ENCODE measurements at regions not wholly inside any gene's neighbourhood (a gene's known extent, or its start where the extent isn't known, plus 50 kb on each side); places are given as distances from the start of the nearest gene placed in this dataset.

GRCh38 chr6:81669445-81669844, 83.0 kb downstream of the TENT5A start:
- H3K4me2 ChIP-seq: no peak overlapping the region
- no peaks in the 10 kb centered on the region for H3K9me3 ChIP-seq
- TF ChIP-seq USF1 (IDR thresholded peaks at IDR 0.05; ENCODE audit: borderline replicate concordance, low read depth) (no peak), MEF2A (IDR thresholded peaks at IDR 0.05; ENCODE audit: borderline replicate concordance, low read depth) (no peak), FOXM1 (IDR thresholded peaks at IDR 0.05; ENCODE audit: low read depth) (no peak), YY1 (IDR thresholded peaks at IDR 0.05; ENCODE audit: low read depth) (no peak), FOXJ3 (CRISPR knock-in tag; IDR thresholded peaks at IDR 0.05) (no peak), JUND (IDR thresholded peaks at IDR 0.05) (no peak), NRF1 (IDR thresholded peaks at IDR 0.05; ENCODE audit: low read depth, low read length) (no peak), TCF12 (IDR thresholded peaks at IDR 0.05) (no peak), MXI1 (IDR thresholded peaks at IDR 0.05; ENCODE audit: low read depth, low read length) (no peak), ELF1 (IDR thresholded peaks at IDR 0.05) (no peak), EZH2phosphoT487 (IDR thresholded peaks at IDR 0.05; ENCODE audit: borderline replicate concordance, low read depth) (no peak)
- no peak overlapping the region for H2AFZ ChIP-seq (ENCODE audit: low read depth)
- H3K36me3 ChIP-seq (replicated peaks in 1 of 2; ENCODE audit: control insufficient read depth in 1 of 2, insufficient read depth in 2 of 2, low read length in 1 of 2): no peaks in the 10 kb centered on the region
- H3K4me1 ChIP-seq (ENCODE audit: control insufficient read depth in 1 of 2, insufficient read depth in 2 of 2, low read depth in 1 of 2, low read length in 1 of 2): no peaks in the 10 kb centered on the region
- WGBS (ENCODE audit: low lambda C conversion rate): 89% methylated on average over 2 of the region's 2 CpGs
- no peak overlapping the region for H3K4me3 ChIP-seq (ENCODE audit: low read depth in 2 of 2, low read length in 1 of 2)
- no peaks in the 10 kb centered on the region for H4K20me1 ChIP-seq (ENCODE audit: insufficient read depth)
- no peaks in the 10 kb centered on the region for H3K27me3 ChIP-seq (ENCODE audit: insufficient read depth)
- no peaks in the 10 kb centered on the region for H3K9me2 ChIP-seq
- POLR2A ChIA-PET: no interaction called here
- H3K9ac ChIP-seq: no peak overlapping the region
- DNase-seq: no peak
- H3K79me2 ChIP-seq (ENCODE audit: insufficient read depth): no peaks in the 10 kb centered on the region
- no peaks in the 10 kb centered on the region for H3F3A ChIP-seq (replicated peaks; ENCODE audit: insufficient read depth)
- no peak overlapping the region for H3K27ac ChIP-seq (ENCODE audit: low read depth in 2 of 2, low read length in 1 of 2)
- CTCF ChIA-PET: no interaction called here

GRCh38 chr6:81668615-81669047, 83.8 kb downstream of the TENT5A start:
- TF ChIP-seq ELF1 (IDR thresholded peaks at IDR 0.05): no peak
- no peak overlapping the region for H3K27ac ChIP-seq (ENCODE audit: low read depth in 2 of 2, low read length in 1 of 2)
- no peaks in the 10 kb centered on the region for H3K36me3 ChIP-seq (replicated peaks in 1 of 2; ENCODE audit: control insufficient read depth in 1 of 2, insufficient read depth in 2 of 2, low read length in 1 of 2)
- DNase-seq: no peak
- H3K4me1 ChIP-seq (ENCODE audit: control insufficient read depth in 1 of 2, insufficient read depth in 2 of 2, low read depth in 1 of 2, low read length in 1 of 2): no peaks in the 10 kb centered on the region
- no peaks in the 10 kb centered on the region for H3K9me3 ChIP-seq
- no peak overlapping the region for H2AFZ ChIP-seq (ENCODE audit: low read depth)
- H3K4me2 ChIP-seq: no peak overlapping the region
- WGBS (ENCODE audit: low lambda C conversion rate): 85% methylated on average over 1 of the region's 1 CpG
- no peaks in the 10 kb centered on the region for H4K20me1 ChIP-seq (ENCODE audit: insufficient read depth)
- no peak overlapping the region for H3K4me3 ChIP-seq (ENCODE audit: low read depth in 2 of 2, low read length in 1 of 2)
- ChIA-PET POLR2A (no interaction called here), CTCF (interaction anchor here (1.7 kb wide), 1 partner anchor 16 kb away, joined by 4 read pairs; no protein-coding TSS in a partner anchor)
- no peak overlapping the region for H3K9ac ChIP-seq
- no peaks in the 10 kb centered on the region for H3K79me2 ChIP-seq (ENCODE audit: insufficient read depth)
- H3K9me2 ChIP-seq: no peaks in the 10 kb centered on the region
- H3F3A ChIP-seq (replicated peaks; ENCODE audit: insufficient read depth): no peaks in the 10 kb centered on the region
- no peaks in the 10 kb centered on the region for H3K27me3 ChIP-seq (ENCODE audit: insufficient read depth)

DNA sequence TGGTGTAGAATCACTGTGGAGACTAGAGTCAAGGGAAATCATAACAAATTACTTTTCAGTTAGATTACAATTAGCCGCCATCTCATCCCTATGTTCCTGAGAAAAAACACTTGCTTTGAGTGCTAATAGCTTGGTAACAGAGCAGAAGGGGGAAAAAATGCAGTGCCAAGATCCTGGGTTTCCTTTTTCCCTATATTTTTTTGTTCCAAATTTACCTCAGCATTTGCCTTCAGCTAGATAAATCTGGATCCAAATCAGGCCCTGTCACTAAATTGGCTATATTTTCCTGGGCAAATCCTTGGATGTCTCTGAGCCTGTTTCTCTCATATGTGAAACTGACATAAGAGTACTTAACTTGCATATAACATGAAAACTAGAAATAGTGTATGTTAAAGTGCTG, 86.0 kb downstream of the TENT5A start:
- no peak for DNase-seq
- ChIA-PET CTCF (no interaction called here), POLR2A (no interaction called here)
- Histone ChIP-seq H2AFZ (ENCODE audit: low read depth) (no peak overlapping the region), H3K9ac (no peak overlapping the region), H3K9me3 (no peaks in the 10 kb centered on the region), H4K20me1 (ENCODE audit: insufficient read depth) (no peaks in the 10 kb centered on the region), H3K9me2 (no peaks in the 10 kb centered on the region), H3K36me3 (replicated peaks in 1 of 2; ENCODE audit: control insufficient read depth in 1 of 2, insufficient read depth in 2 of 2, low read length in 1 of 2) (no peaks in the 10 kb centered on the region), H3K79me2 (ENCODE audit: insufficient read depth) (no peaks in the 10 kb centered on the region), H3K4me3 (ENCODE audit: low read depth in 2 of 2, low read length in 1 of 2) (no peak overlapping the region), H3K4me1 (ENCODE audit: control insufficient read depth in 1 of 2, insufficient read depth in 2 of 2, low read depth in 1 of 2, low read length in 1 of 2) (no peaks in the 10 kb centered on the region), H3K27ac (ENCODE audit: low read depth in 2 of 2, low read length in 1 of 2) (no peak overlapping the region), H3K27me3 (ENCODE audit: insufficient read depth) (no peaks in the 10 kb centered on the region), H3F3A (replicated peaks; ENCODE audit: insufficient read depth) (no peaks in the 10 kb centered on the region), H3K4me2 (no peak overlapping the region)
- WGBS (ENCODE audit: low lambda C conversion rate): 89% methylated on average over 1 of the region's 1 CpG
- TF ChIP-seq GABPA (IDR thresholded peaks at IDR 0.05; ENCODE audit: low read depth): no peak
- no peak for TF ChIP-seq TCF12 (IDR thresholded peaks at IDR 0.05)
- TF ChIP-seq EP300 (IDR thresholded peaks at IDR 0.05; ENCODE audit: borderline replicate concordance in 1 of 2, low read depth in 1 of 2, low read length in 1 of 2): no peak
- TF ChIP-seq USF1 (IDR thresholded peaks at IDR 0.05; ENCODE audit: borderline replicate concordance, low read depth): no peak
- TF ChIP-seq, protein P1, sequence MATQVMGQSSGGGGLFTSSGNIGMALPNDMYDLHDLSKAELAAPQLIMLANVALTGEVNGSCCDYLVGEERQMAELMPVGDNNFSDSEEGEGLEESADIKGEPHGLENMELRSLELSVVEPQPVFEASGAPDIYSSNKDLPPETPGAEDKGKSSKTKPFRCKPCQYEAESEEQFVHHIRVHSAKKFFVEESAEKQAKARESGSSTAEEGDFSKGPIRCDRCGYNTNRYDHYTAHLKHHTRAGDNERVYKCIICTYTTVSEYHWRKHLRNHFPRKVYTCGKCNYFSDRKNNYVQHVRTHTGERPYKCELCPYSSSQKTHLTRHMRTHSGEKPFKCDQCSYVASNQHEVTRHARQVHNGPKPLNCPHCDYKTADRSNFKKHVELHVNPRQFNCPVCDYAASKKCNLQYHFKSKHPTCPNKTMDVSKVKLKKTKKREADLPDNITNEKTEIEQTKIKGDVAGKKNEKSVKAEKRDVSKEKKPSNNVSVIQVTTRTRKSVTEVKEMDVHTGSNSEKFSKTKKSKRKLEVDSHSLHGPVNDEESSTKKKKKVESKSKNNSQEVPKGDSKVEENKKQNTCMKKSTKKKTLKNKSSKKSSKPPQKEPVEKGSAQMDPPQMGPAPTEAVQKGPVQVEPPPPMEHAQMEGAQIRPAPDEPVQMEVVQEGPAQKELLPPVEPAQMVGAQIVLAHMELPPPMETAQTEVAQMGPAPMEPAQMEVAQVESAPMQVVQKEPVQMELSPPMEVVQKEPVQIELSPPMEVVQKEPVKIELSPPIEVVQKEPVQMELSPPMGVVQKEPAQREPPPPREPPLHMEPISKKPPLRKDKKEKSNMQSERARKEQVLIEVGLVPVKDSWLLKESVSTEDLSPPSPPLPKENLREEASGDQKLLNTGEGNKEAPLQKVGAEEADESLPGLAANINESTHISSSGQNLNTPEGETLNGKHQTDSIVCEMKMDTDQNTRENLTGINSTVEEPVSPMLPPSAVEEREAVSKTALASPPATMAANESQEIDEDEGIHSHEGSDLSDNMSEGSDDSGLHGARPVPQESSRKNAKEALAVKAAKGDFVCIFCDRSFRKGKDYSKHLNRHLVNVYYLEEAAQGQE (IDR thresholded peaks at IDR 0.05; ENCODE audit: low read depth, low read length): no peak
- TF ChIP-seq GATA2 (CRISPR knock-in tag; IDR thresholded peaks at IDR 0.05): no peak
- TF ChIP-seq, protein P2, sequence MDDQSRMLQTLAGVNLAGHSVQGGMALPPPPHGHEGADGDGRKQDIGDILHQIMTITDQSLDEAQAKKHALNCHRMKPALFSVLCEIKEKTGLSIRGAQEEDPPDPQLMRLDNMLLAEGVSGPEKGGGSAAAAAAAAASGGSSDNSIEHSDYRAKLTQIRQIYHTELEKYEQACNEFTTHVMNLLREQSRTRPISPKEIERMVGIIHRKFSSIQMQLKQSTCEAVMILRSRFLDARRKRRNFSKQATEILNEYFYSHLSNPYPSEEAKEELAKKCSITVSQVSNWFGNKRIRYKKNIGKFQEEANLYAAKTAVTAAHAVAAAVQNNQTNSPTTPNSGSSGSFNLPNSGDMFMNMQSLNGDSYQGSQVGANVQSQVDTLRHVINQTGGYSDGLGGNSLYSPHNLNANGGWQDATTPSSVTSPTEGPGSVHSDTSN (IDR thresholded peaks at IDR 0.05): no peak
- TF ChIP-seq, protein P3, sequence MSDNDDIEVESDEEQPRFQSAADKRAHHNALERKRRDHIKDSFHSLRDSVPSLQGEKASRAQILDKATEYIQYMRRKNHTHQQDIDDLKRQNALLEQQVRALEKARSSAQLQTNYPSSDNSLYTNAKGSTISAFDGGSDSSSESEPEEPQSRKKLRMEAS (IDR thresholded peaks at IDR 0.05; ENCODE audit: low read depth): no peak
- TF ChIP-seq RFX5 (IDR thresholded peaks at IDR 0.05; ENCODE audit: low read length): no peak
- TF ChIP-seq FOXM1 (IDR thresholded peaks at IDR 0.05; ENCODE audit: low read depth): no peak
